Natural killer cell (primary cell): ENCODE measurements at regions not wholly inside any gene's neighbourhood (a gene's known extent, or its start where the extent isn't known, plus 50 kb on each side); places are given as distances from the start of the nearest gene placed in this dataset.
"Not testable (repeated sequence)": the region's sequence is repeated elsewhere in the genome, so short reads cannot be mapped to it uniquely, and the experiment has no call there.

ENCODE experiments used
- ATAC-seq, 3 donors: fragments of 150-1000 bp in 2 of 3; fragments of 200-7000 bp in 1 of 3; cut with Tn5 transposase; 1 replicate in 1 of 3; 2 replicates in 2 of 3; pipeline ENCODE4 v1.10.0; 2021; ENCODE audit warnings: mild to moderate bottlenecking in 2 of 3, moderate library complexity in 2 of 3
- DNase-seq, 2 donors: peaks; one replicate each; pipeline versions ENCODE4 v3.0.0 to v3.0.0-alpha.2; 2013 to 2021; ENCODE audit warnings: mixed read lengths in 1 of 2
- H3K27ac ChIP-seq: one replicate; pipeline ENCODE4 v1.5.1; 2013; ENCODE audit warnings: mild to moderate bottlenecking, low read length
- H3K27me3 ChIP-seq: one replicate; pipeline ENCODE4 v1.6.1; 2013; ENCODE audit warnings: low read length; ENCODE audit not compliant: control insufficient read depth, insufficient read depth
- H3K36me3 ChIP-seq: one replicate; pipeline ENCODE4 v1.6.1; 2013; ENCODE audit warnings: low read length; ENCODE audit not compliant: control insufficient read depth, insufficient read depth
- H3K4me1 ChIP-seq: one replicate; pipeline ENCODE4 v1.6.1; 2013; ENCODE audit warnings: low read length; ENCODE audit not compliant: control insufficient read depth, insufficient read depth
- H3K4me3 ChIP-seq: one replicate; pipeline ENCODE4 v1.5.1; 2013; ENCODE audit warnings: low read length
- H3K9me3 ChIP-seq: one replicate; pipeline ENCODE4 v1.6.1; 2013; ENCODE audit warnings: low read length; ENCODE audit not compliant: control insufficient read depth, insufficient read depth
- H3K27ac Mint-ChIP-seq, 2 donors: one replicate each; pipeline ENCODE4 v1.8.0; 2022; ENCODE audit warnings: mild to moderate bottlenecking in 2 of 2, mixed read lengths in 2 of 2, moderate library complexity in 1 of 2
- H3K27me3 Mint-ChIP-seq, 2 donors: one replicate each; pipeline ENCODE4 v1.8.0; 2022; ENCODE audit warnings: low read depth in 2 of 2, mixed read lengths in 2 of 2
- H3K36me3 Mint-ChIP-seq: one replicate; pipeline ENCODE4 v1.8.0; 2022; ENCODE audit warnings: mixed read lengths
- H3K4me1 Mint-ChIP-seq, 2 donors: one replicate each; pipeline ENCODE4 v1.8.0; 2022; ENCODE audit warnings: mixed read lengths in 2 of 2
- H3K4me3 Mint-ChIP-seq: one replicate; pipeline ENCODE4 v1.8.0; 2022; ENCODE audit warnings: mild to moderate bottlenecking, moderate library complexity, mixed read lengths
- H3K9me3 Mint-ChIP-seq, 2 donors: one replicate each; pipeline ENCODE4 v1.8.0; 2022; ENCODE audit warnings: mixed read lengths in 2 of 2
- WGBS: methylation state at CpG from one replicate; pipeline ENCODE4 v1.1.7; 2013; ENCODE audit warnings: missing lambda C conversion rate; ENCODE audit not compliant: insufficient coverage; 5-methylcytosine and 5-hydroxymethylcytosine counted together
- intact Hi-C: fragments of 100-400 bp; cut with micrococcal nuclease; formaldehyde crosslinking; loops from one replicate; pipeline ENCODE4 v1.14.2; 2022
- TF ChIP-seq, protein P1 (sequence below): fragments of 200-600 bp; IDR thresholded peaks from one replicate; pipeline ENCODE4 v1.8.0; 2022; ENCODE audit warnings: antibody characterized with exemption

DNA sequence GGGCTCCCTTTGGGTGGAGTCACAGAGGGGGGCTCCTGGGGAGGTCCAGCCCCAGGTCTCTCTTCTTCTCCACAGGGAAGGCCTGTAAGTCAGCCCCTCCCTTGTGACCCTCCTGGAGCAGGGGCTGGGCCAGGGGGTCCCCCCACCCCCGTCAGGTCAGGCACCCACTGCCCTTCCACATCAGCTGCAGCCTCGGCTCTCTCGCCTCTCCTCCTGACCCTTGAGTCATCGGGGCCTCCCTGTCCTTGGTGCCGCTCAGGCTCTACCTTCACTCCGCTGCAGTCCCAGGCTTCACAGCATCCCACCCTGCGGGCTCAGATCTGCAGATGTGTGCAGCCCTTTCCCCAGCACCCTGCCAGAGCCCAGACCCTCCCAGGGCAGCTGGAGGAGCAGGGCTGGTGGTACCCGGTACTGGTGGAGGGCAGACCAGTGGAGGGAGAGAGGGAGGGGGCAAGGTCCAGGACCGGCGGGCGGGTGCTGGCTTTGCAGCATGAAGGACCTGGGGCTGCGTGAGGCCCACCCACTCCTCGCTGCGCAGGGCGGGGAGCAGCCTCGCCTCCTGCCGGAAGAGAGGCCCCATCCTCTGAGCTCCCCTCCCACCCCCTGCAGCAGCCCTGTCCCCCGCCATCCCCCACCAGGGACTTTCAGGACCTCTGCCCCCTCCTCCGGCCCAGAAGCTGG is 117.1 kb downstream of the FAM53A start:
- H3K27ac Mint-ChIP-seq, result no peak overlapping the region
- no peaks in the 10 kb centered on the region for H3K4me1 Mint-ChIP-seq
- intact Hi-C loops, result no loop called here
- DNase-seq (no peak), ATAC-seq (peak in 2 of 3 donors; percentile 3 to 15)
- Histone ChIP-seq H3K9me3 (no peaks in the 10 kb centered on the region), H3K27ac (no peak overlapping the region), H3K4me3 (no peak overlapping the region), H3K27me3 (peaks cover 5% of the 10 kb centered on the region), H3K4me1 (peaks cover 3% of the 10 kb centered on the region), H3K36me3 (no peaks in the 10 kb centered on the region)
- TF ChIP-seq, protein P1, sequence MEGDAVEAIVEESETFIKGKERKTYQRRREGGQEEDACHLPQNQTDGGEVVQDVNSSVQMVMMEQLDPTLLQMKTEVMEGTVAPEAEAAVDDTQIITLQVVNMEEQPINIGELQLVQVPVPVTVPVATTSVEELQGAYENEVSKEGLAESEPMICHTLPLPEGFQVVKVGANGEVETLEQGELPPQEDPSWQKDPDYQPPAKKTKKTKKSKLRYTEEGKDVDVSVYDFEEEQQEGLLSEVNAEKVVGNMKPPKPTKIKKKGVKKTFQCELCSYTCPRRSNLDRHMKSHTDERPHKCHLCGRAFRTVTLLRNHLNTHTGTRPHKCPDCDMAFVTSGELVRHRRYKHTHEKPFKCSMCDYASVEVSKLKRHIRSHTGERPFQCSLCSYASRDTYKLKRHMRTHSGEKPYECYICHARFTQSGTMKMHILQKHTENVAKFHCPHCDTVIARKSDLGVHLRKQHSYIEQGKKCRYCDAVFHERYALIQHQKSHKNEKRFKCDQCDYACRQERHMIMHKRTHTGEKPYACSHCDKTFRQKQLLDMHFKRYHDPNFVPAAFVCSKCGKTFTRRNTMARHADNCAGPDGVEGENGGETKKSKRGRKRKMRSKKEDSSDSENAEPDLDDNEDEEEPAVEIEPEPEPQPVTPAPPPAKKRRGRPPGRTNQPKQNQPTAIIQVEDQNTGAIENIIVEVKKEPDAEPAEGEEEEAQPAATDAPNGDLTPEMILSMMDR, result no peak
- no peak overlapping the region for H3K4me3 Mint-ChIP-seq
- H3K27me3 Mint-ChIP-seq, result peaks cover 0 to 2% of the 10 kb centered on the region in 2 donors
- no peaks in the 10 kb centered on the region for H3K36me3 Mint-ChIP-seq
- H3K9me3 Mint-ChIP-seq, result no peaks in the 10 kb centered on the region
- 75% methylated on average over 18 of the region's 19 CpGs for WGBS

DNA sequence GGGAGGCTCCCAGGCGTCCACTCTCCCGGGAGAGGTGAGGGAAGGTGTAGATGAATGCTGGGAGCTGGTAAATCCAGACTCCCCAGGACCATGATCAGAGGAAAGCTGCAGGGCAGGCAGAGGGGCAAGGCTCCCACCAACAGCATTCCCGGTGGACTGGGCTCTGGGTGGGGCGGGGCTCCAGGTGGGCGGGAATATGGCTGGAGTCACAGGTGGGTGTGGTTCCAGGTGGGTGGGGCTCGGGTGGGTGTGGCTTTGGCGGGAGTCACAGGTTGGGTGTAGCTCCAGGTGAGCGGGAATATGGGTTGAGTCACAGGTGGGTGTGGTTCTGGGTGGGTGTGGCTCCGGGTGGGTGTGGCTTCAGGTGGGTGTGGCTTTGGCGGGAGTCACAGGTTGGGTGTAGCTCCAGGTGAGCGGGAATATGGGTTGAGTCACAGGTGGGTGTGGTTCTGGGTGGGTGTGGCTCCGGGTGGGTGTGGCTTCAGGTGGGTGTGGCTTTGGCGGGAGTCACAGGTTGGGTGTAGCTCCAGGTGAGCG is 117.7 kb downstream of the FAM53A start:
- not testable (repeated sequence) for H3K27ac Mint-ChIP-seq
- peak in 2 of 3 donors; percentile 32 to 46 for ATAC-seq
- WGBS, result 24% methylated on average over 10 of the region's 14 CpGs

DNA sequence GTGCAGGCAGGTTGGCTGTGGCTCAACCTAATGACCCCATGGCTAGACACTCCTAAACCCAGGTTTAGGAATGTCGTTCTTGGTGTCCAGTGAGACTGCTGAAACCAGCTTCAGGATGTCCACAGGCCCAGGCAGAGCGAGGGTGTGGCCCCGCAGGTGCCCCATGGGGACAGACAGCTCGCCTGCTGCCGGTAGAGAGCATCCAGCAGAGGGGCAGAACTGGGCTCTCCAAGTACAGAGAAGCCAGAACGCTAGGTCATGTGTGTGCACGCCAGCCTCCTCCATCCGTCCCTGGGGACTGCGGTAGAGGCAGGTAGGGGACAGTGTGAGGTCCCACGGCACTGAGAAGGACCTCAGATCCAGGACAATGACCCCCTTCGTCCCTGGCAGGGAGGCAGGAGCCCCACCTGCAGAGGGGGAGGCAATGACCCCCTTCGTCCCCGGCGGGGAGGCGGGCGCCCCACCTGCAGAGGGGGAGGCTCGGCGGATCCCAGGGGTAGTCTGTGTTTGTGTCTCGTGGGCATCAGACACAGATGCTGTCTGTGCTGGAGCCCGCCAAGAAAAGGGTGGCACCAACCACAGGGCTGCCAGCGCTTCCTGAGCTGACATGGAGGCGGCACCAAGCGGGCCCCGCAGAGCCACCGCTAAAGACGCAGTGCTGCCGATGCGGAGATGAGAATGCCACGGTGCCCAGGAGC is 118.4 kb downstream of the FAM53A start:
- H3K4me3 Mint-ChIP-seq, result peak overlapping the region; percentile 58
- Histone ChIP-seq H3K36me3 (no peaks in the 10 kb centered on the region), H3K27ac (no peak overlapping the region), H3K9me3 (no peaks in the 10 kb centered on the region), H3K4me1 (peaks cover 3% of the 10 kb centered on the region), H3K4me3 (no peak overlapping the region), H3K27me3 (peaks cover 5% of the 10 kb centered on the region)
- no peaks in the 10 kb centered on the region for H3K9me3 Mint-ChIP-seq
- WGBS, result 56% methylated on average over 29 of the region's 29 CpGs
- intact Hi-C loops, result no loop called here
- no peak overlapping the region for H3K27ac Mint-ChIP-seq
- peaks cover 0 to 2% of the 10 kb centered on the region in 2 donors for H3K27me3 Mint-ChIP-seq
- DNase-seq, result no peak
- no peaks in the 10 kb centered on the region for H3K36me3 Mint-ChIP-seq
- ATAC-seq, result peak in 1 of 3 donors; percentile 36
- H3K4me1 Mint-ChIP-seq, result no peaks in the 10 kb centered on the region
- TF ChIP-seq, protein P1, result no peak

More for the DNA sequence above, 117.7 kb downstream of the FAM53A start:
- H3K9me3 Mint-ChIP-seq, H3K27ac ChIP-seq, H3K36me3 Mint-ChIP-seq, H3K4me1 Mint-ChIP-seq, H3K4me1 ChIP-seq, H3K36me3 ChIP-seq, intact Hi-C loops, H3K4me3 ChIP-seq, H3K27me3 Mint-ChIP-seq, H3K27me3 ChIP-seq, DNase-seq, H3K9me3 ChIP-seq: not testable (repeated sequence)
- peak overlapping the region; percentile 58 for H3K4me3 Mint-ChIP-seq

DNA sequence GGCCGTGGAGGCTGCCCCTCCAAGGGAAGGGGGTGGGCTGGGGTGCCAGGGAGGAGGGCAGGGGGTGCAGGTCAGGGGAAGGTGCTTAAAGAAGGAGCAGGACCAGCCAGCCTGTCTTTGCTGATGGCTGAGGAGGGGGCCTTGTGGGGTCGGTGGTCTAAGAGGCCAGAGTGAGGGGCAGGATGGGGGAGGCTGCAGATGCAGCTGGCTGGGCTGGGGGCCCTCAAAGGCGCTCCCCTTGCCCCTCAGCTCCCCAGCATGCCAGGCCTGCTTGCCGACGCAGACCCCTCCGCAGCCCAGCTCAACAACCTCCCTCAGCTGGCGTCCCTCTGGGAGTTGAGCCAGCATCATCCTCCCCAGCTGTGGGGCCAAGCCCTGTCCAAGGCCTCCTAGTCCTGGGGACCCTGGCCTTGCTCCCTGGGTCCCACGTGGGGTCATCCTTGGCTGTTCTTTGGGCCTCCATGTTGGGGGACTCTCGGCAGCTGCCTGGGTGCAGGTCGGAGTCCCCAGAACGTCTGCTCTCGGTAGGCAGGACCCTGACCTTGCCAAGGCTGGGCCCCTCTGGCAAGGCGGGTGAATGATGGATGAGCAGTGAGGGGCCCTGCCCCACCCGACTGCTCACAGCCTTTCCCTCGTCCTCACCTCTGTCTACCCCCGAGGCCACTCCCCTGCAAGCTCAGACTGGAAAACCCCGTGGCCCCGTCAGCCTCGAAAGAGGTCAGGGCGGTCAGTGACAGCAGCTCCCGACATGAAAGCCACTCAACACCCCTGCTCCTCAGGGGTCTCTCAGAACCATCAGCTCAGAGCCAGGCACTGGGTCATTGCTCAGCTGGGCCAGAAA is 119.4 kb downstream of the FAM53A start:
- H3K27me3 Mint-ChIP-seq, result peaks cover 0 to 2% of the 10 kb centered on the region in 2 donors
- DNase-seq (no peak), ATAC-seq (no peak)
- no peaks in the 10 kb centered on the region for H3K4me1 Mint-ChIP-seq
- peaks cover 3% of the 10 kb centered on the region for H3K4me1 ChIP-seq
- intact Hi-C loops, result no loop called here
- no peak overlapping the region for H3K27ac Mint-ChIP-seq
- H3K36me3 ChIP-seq, result no peaks in the 10 kb centered on the region
- no peak overlapping the region for H3K4me3 Mint-ChIP-seq
- H3K36me3 Mint-ChIP-seq, result no peaks in the 10 kb centered on the region
- 66% methylated on average over 21 of the region's 21 CpGs for WGBS
- no peak overlapping the region for H3K4me3 ChIP-seq
- no peaks in the 10 kb centered on the region for H3K9me3 ChIP-seq
- TF ChIP-seq, protein P1, result no peak
- H3K27ac ChIP-seq, result no peak overlapping the region
- peaks cover 5% of the 10 kb centered on the region for H3K27me3 ChIP-seq
- no peaks in the 10 kb centered on the region for H3K9me3 Mint-ChIP-seq
